Right renal cortex interstitium (tissue), 3 donors: ENCODE measurements at regions not wholly inside any gene's neighbourhood (a gene's known extent, or its start where the extent isn't known, plus 50 kb on each side); places are given as distances from the start of the nearest gene placed in this dataset.

Experiments
- DNase-seq, 3 donors: peaks; one replicate each; pipeline ENCODE4 v3.0.0-alpha.2; 2013; ENCODE audit warnings: low read depth in 3 of 3, low spot score in 2 of 3

DNA sequence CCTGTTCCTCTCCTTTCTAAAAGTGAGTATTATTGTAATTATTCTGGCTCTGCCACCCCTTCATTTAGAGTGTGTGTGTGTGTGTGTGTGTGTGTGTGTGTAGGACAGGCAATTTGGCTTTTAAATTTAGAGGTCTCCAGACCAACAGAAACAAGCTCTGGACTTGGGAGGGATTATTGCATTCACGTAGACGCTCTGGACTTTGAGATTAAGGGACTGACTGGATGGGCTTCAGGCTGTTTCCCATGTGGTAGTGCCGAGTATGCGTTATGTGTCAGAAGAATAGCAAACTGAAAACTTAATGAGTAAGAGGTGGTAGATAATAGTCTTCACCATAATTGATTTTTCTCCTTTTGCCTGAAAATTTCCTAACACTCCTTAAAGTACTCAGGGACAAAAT is 281.9 kb downstream of the USP25 start:
- no peak for DNase-seq

- peak in 1 of 3 donors; percentile 2 for DNase-seq
Measured at GRCh38 chr21:16013570-16013969, 283.8 kb downstream of the USP25 start.

DNA sequence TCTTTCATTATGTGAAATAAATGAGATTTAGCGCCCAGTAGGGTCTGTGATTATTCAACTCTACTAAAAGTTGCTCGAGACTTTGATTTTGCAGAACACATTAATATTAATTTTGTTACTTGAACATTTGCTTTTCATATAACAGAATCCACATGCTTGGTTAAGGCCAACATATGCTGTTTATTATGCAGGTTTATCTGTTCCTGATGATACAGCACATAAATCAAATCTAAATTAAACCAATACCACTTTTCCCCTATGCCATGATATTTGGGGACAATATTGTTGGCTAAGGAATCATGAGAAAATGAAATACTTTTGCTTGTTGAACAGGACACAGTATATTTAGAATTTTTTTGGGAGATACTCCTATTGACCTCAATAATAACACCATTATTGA is 291.1 kb downstream of the USP25 start:
- DNase-seq = no peak

- DNase-seq = no peak
Measured at GRCh38 chr21:16022116-16022515, 292.3 kb downstream of the USP25 start.

- DNase-seq = no peak
Measured at GRCh38 chr21:16022921-16023320, 293.1 kb downstream of the USP25 start.

GRCh38 chr21:16028142-16028541 is 298.4 kb downstream of the USP25 start:
- no peak for DNase-seq

GRCh38 chr21:16028941-16029464 is 299.2 kb downstream of the USP25 start:
- DNase-seq = no peak

GRCh38 chr21:16033193-16033592 is 303.4 kb downstream of the USP25 start:
- DNase-seq = no peak

- no peak for DNase-seq
Measured at GRCh38 chr21:16034446-16035190, 304.8 kb downstream of the USP25 start.

DNA sequence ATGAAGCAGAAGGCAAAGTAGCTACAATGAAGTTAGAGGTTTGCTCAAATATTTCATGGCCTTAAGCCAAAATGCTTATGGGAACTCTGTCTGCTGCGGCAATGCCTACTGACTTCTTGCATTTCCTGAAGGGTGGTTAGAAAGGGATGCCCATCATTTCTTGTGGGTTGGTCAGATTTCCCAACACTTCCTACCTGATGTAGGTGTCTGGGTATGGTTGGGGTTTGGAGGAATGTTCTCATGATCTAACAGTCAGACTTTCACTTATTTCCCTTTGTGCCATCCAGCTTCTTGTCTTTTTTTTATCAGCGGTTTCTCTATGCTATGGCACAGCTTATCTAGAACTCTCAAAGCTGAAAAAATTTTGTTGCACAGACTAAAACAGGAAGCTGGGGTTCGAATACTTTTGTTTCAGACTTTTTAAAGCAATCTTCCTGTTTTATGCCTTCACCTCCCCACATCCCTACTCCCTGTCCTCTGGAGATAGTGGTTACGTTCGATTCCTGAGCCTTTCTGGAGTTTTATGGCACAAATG is 307.7 kb downstream of the USP25 start:
- no peak for DNase-seq

DNA sequence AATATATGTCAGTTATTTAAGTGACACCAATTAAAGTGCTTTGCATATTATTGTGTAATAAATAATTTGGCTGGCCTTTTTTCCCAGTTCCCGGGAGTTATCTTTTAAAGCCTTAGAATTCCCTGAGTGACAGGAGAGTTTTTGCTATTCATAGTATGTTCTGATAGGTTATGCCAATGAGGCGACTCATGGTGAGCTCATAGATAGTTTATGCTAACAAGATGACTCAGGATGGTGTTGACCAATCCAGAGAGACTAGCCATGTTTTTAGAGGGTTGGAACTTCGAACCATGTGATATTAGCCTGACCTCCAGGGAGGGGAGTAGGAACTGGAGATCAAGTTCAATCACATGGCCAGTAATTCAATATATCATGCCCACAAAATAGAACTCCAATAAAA is 310.8 kb downstream of the USP25 start:
- DNase-seq = no peak

- DNase-seq = no peak
Measured at GRCh38 chr21:16044676-16045075, 314.9 kb downstream of the USP25 start.

DNA sequence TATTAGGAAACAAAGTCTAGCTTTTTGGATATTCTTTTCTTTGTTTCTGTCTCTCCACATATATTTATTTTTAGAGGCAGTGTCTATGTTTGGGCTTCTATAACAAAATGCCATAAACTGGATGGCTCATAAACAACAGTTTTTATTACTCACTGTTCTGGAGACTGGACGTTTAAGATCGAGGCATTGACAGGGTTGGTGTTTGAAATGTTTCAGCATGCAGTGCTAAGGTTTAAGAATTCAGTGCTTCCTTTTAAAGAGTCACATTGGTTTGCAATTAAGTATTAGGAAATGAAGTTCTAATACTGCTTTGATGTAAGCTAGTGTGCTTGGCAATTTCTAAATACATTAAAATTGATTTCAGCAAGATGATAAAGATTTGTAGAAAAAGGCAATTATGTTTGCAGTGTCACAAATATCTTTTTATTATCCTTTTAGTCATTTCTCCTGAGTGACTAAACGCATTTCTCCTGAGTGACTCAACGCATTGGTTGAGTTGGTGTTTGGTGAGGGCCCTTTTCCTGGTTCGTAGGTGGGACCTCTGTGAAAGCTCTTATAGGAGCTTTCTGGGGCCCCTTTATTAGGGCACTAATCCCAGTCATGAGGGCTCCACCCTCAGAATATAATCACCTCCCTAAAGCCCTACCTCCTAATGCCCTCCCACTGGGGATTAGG is 317.0 kb downstream of the USP25 start:
- no peak for DNase-seq

GRCh38 chr21:16047904-16048303 is 318.1 kb downstream of the USP25 start:
- DNase-seq = peak; percentile 13 to 31 (median 17)

GRCh38 chr21:16055014-16055413 is 325.2 kb downstream of the USP25 start:
- DNase-seq = no peak

GRCh38 chr21:16058896-16059295 is 329.1 kb downstream of the USP25 start:
- DNase-seq = no peak

- DNase-seq = no peak
Measured at GRCh38 chr21:16059981-16060380, 330.2 kb downstream of the USP25 start.

DNA sequence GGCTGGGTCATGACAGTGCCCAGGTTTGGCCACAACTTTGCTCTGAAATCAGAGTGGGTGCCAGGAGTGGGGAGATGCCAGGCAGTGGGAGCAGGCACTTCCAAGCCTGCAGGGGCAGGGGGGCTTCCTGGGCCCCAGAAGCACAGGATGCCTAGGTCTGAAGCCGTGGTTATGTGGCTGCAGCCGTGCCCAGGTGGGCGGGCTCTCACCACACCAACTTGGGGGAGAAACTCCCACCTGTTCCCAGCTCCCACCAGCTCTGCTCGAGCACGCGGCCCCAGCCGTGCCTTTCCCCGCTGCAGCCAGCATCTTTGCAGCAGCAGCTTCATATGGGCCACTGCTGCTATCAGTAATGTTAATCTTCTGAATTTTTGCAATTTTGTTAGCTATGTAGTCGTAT is 331.4 kb downstream of the USP25 start:
- no peak for DNase-seq

GRCh38 chr21:16069178-16070112 is 339.7 kb downstream of the USP25 start:
- DNase-seq = no peak

GRCh38 chr21:16070207-16070651 is 340.4 kb downstream of the USP25 start:
- no peak for DNase-seq

DNA sequence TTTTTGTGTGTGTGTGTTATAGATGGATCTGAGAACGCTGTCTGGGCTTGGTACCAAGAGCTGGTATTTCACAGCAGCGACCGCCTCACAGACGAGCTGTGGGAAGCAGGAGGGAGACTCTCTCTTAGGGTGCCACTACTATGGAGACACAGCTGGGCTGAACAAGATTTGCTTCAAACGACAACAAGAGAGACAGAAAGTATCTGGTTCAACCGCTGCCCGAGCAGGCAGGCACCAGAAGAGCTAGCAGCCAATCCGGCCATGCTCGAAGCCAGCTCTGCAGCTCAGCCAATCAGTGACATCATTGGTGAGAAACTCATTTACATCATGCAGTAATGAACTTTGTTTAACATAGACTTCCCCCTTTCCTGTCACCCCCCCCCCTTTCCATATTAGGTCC is 341.3 kb downstream of the USP25 start:
- DNase-seq = no peak
